Hepatocyte (in vitro differentiated cells): ENCODE measurements at regions not wholly inside any gene's neighbourhood (a gene's known extent, or its start where the extent isn't known, plus 50 kb on each side); places are given as distances from the start of the nearest gene placed in this dataset.

Experiments used
- DNase-seq: peaks from one replicate; pipeline ENCODE4 v3.0.0-alpha.2; 2016; ENCODE audit warnings: low spot score
- H2AFZ ChIP-seq: fragments of 200-600 bp; sonication (generic); 2 replicates; pipeline ENCODE4 v1.6.0; 2016; ENCODE audit warnings: antibody characterized with exemption, mild to moderate bottlenecking
- H3K27ac ChIP-seq: fragments of 200-600 bp; sonication (generic); 2 replicates; pipeline ENCODE4 v1.5.1; 2016; ENCODE audit warnings: mild to moderate bottlenecking
- H3K27me3 ChIP-seq: fragments of 200-600 bp; sonication (generic); 2 replicates; pipeline ENCODE4 v1.6.1; 2016
- H3K36me3 ChIP-seq: fragments of 200-600 bp; sonication (generic); replicated peaks from 2 replicates; pipeline ENCODE4 v1.5.1; 2016; ENCODE audit warnings: low read depth; ENCODE audit not compliant: insufficient read depth
- H3K4me1 ChIP-seq: fragments of 200-600 bp; sonication (generic); 2 replicates; pipeline ENCODE4 v1.5.1; 2016; ENCODE audit warnings: mild to moderate bottlenecking, moderate library complexity; ENCODE audit not compliant: insufficient read depth
- H3K4me2 ChIP-seq: fragments of 200-600 bp; sonication (generic); 2 replicates; pipeline ENCODE4 v1.6.0; 2016
- H3K4me3 ChIP-seq: fragments of 200-600 bp; sonication (generic); 2 replicates; pipeline ENCODE4 v1.5.1; 2016; ENCODE audit warnings: mild to moderate bottlenecking
- H3K79me2 ChIP-seq: fragments of 200-600 bp; sonication (generic); 2 replicates; pipeline ENCODE4 v1.6.0; 2017; ENCODE audit warnings: mild to moderate bottlenecking
- H3K9me2 ChIP-seq: fragments of 200-600 bp; sonication (generic); replicated peaks from 2 replicates; pipeline ENCODE4 v1.6.0; 2017; ENCODE audit warnings: mild to moderate bottlenecking; ENCODE audit not compliant: insufficient read depth
- H3K9me3 ChIP-seq: fragments of 200-600 bp; sonication (generic); 2 replicates; pipeline ENCODE4 v1.5.1; 2016; ENCODE audit warnings: low read depth, mild to moderate bottlenecking
- H4K20me1 ChIP-seq: fragments of 200-600 bp; sonication (generic); 2 replicates; pipeline ENCODE4 v1.6.0; 2016; ENCODE audit warnings: mild to moderate bottlenecking; ENCODE audit not compliant: insufficient read depth, poor library complexity, severe bottlenecking
- EZH2 ChIP-seq: fragments of 200-600 bp; sonication (generic); IDR thresholded peaks from 2 replicates; pipeline ENCODE4 v1.6.1; 2016; ENCODE audit warnings: antibody characterized with exemption, mild to moderate bottlenecking, borderline replicate concordance
- EZH2phosphoT487 ChIP-seq: fragments of 200-600 bp; sonication (generic); IDR thresholded peaks from one replicate; pipeline ENCODE4 v1.6.1; 2018; ENCODE audit warnings: antibody characterized with exemption, mild to moderate bottlenecking, low read depth, moderate library complexity; ENCODE audit not compliant: unreplicated experiment, severe bottlenecking
- WGBS: methylation state at CpG from one replicate; pipeline ENCODE4 v1.1.6; 2016; ENCODE audit warnings: low lambda C conversion rate; ENCODE audit errors: missing lambda C conversion rate; 5-methylcytosine and 5-hydroxymethylcytosine counted together
- TF ChIP-seq, protein P1 (sequence below): fragments of 200-600 bp; sonication (generic); IDR thresholded peaks from 2 replicates; pipeline ENCODE4 v1.5.1; 2016; ENCODE audit warnings: antibody characterized with exemption, mild to moderate bottlenecking; ENCODE audit not compliant: poor library complexity

GRCh38 chr12:3925621-3926020, 52.4 kb upstream of the PARP11 start:
- no peaks in the 10 kb centered on the region for H3K27me3 ChIP-seq

DNA sequence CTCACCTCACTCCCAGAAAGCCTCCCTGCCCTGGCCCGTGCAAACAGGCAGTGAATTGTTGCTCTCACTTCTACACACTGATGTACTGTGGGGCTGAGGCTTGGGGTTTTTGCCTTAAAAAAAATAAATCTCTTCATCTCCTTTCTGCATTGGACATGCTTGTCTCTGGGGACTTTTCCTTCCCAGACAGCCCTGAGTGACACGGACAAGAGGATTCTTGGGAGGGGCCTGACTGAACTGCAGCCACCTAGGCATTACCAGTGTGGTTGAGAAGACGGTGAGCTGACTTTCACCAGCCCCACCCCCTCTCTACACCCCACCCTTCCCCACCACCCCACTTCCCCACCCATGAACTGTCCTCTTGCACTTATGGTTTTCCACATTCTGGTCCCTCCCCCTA, 51.6 kb upstream of the PARP11 start:
- DNase-seq, result no peak
- WGBS, result 83% methylated on average over 3 of the region's 3 CpGs
- TF ChIP-seq, protein P1, sequence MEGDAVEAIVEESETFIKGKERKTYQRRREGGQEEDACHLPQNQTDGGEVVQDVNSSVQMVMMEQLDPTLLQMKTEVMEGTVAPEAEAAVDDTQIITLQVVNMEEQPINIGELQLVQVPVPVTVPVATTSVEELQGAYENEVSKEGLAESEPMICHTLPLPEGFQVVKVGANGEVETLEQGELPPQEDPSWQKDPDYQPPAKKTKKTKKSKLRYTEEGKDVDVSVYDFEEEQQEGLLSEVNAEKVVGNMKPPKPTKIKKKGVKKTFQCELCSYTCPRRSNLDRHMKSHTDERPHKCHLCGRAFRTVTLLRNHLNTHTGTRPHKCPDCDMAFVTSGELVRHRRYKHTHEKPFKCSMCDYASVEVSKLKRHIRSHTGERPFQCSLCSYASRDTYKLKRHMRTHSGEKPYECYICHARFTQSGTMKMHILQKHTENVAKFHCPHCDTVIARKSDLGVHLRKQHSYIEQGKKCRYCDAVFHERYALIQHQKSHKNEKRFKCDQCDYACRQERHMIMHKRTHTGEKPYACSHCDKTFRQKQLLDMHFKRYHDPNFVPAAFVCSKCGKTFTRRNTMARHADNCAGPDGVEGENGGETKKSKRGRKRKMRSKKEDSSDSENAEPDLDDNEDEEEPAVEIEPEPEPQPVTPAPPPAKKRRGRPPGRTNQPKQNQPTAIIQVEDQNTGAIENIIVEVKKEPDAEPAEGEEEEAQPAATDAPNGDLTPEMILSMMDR, result no peak
- TF ChIP-seq EZH2phosphoT487, result no peak
- no peak for TF ChIP-seq EZH2

More at GRCh38 chr12:3925621-3926020, 52.4 kb upstream of the PARP11 start:
- Histone ChIP-seq H3K36me3 (no peaks in the 10 kb centered on the region), H2AFZ (no peak overlapping the region), H3K4me1 (peaks cover 31% of the 10 kb centered on the region), H4K20me1 (no peaks in the 10 kb centered on the region), H3K4me3 (no peak overlapping the region), H3K27ac (no peak overlapping the region), H3K79me2 (no peaks in the 10 kb centered on the region), H3K4me2 (no peak overlapping the region), H3K9me2 (no peaks in the 10 kb centered on the region), H3K9me3 (no peaks in the 10 kb centered on the region)
- 97% methylated on average over 3 of the region's 3 CpGs for WGBS
- no peak for DNase-seq
- TF ChIP-seq EZH2phosphoT487 (no peak), EZH2 (no peak)
- TF ChIP-seq, protein P1, result no peak

GRCh38 chr12:3923021-3923420, 49.8 kb upstream of the PARP11 start:
- Histone ChIP-seq H3K4me3 (no peak overlapping the region), H4K20me1 (no peaks in the 10 kb centered on the region), H3K9me3 (no peaks in the 10 kb centered on the region), H3K27ac (no peak overlapping the region), H3K36me3 (no peaks in the 10 kb centered on the region), H3K79me2 (no peaks in the 10 kb centered on the region), H2AFZ (no peak overlapping the region), H3K27me3 (no peaks in the 10 kb centered on the region), H3K9me2 (no peaks in the 10 kb centered on the region), H3K4me2 (no peak overlapping the region), H3K4me1 (peaks cover 27% of the 10 kb centered on the region)
- no peak for TF ChIP-seq EZH2
- TF ChIP-seq EZH2phosphoT487, result no peak
- TF ChIP-seq, protein P1, result no peak
- 56% methylated on average over 3 of the region's 3 CpGs for WGBS
- DNase-seq, result no peak

More for the DNA sequence above, 51.6 kb upstream of the PARP11 start:
- Histone ChIP-seq H3K4me2 (no peak overlapping the region), H3K27ac (no peak overlapping the region), H3K9me3 (no peaks in the 10 kb centered on the region), H3K9me2 (no peaks in the 10 kb centered on the region), H3K27me3 (no peaks in the 10 kb centered on the region), H3K4me3 (no peak overlapping the region), H3K79me2 (no peaks in the 10 kb centered on the region), H3K36me3 (no peaks in the 10 kb centered on the region), H4K20me1 (no peaks in the 10 kb centered on the region), H2AFZ (no peak overlapping the region), H3K4me1 (peaks cover 39% of the 10 kb centered on the region)
